ENCODE measurements at regions not wholly inside any gene's neighbourhood (a gene's known extent, or its start where the extent isn't known, plus 50 kb on each side); places are given as distances from the start of the nearest gene placed in this dataset.

DNA sequence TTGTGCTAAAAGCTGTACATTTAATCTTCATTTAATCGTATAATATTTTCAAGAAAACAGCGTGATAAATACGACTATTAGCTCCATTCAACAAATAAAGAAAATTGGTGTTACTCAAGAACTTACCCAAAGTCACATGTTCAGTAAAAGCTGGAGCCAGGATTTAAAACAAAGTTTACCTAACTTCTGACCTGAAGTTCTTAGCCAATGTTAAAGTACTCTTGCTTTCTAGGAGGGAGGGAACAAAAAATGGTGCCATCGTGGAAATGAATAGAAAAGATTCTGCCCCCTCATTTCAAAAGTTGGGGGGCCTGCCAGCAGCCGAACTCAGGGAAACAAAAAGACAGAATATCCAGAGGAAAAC is 395.8 kb downstream of the CD109 start:
- no peak for TF ChIP-seq POLR2A (IDR thresholded peaks at IDR 0.05; ENCODE audit: low read length)
- TF ChIP-seq GATA1 (IDR thresholded peaks at IDR 0.05; ENCODE audit: low read depth, low read length) = no peak
- DNase-seq = no peak

DNA sequence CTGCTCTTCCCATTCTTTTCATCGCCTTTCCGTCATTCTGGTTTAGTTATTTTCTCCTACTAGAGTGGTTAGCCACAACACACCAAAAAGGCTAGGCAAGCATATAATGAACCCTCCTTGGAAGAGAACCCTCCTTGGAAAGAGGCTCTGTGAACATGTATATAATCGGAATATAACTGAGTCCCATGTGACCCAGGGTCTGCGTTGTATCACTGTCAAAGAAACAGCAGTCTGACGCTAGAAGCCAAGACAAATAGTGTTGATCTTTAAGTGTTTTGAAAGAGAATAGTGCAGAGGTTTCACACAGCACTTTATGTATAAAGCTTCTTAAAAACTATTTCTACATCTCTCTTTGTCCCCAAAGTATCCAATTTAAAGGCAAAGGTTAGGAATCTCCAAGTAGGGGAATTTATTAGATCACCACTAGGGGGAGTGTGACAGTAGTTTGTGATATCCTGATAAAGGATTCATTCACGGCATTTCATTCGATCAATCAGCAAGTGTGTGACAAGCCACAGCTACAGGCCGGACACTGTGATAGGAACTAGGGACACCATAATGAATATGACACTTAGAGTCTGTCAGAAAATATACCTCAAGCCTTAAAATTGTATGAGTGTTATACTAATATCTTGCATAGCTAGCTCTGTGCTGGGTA is 395.3 kb downstream of the CD109 start:
- peak; percentile 29 to 51 for DNase-seq
- TF ChIP-seq GATA1 (IDR thresholded peaks at IDR 0.05; ENCODE audit: low read depth, low read length) (no peak), POLR2A (IDR thresholded peaks at IDR 0.05; ENCODE audit: low read length) (no peak)

DNA sequence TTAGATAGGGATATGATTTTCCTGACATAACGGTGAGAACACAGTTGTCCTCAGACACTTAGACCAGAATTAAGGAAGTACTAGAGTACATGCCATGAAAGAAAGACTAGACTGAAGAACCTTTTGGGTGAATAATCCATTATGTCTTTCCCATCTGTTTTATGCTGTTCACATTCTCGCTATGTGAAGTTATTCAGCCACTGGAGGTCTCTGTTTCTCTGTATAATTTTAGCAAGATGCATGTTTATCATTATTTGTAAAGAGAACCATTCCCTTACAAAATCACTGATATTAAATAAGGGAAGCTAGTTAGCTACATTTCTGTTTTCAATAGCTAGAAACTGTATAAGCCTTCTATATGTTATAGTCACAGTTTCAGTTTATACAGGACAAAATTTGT is 391.9 kb downstream of the CD109 start:
- DNase-seq = no peak
- TF ChIP-seq GATA1 (IDR thresholded peaks at IDR 0.05; ENCODE audit: low read depth, low read length) (no peak), POLR2A (IDR thresholded peaks at IDR 0.05; ENCODE audit: low read length) (no peak)

DNA sequence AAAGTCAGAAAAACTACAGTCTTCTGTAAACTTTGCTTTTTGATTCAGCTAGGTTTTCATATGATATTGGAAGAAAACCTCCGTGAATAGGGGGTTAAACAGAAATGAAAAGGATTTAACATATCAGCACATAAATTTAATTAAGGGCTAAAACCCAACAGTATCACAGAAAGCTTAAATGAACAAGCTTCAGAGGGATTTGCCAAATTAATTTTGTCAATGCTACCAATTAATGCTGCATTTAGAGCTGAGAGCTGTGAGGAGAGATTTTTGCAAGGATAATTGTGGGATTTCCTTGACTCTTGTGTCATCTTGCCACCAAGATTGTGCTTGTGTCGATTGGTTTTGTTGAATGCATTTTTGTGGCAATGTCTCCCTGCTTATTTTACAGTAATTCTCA is 379.9 kb downstream of the CD109 start:
- DNase-seq = no peak
- no peak for TF ChIP-seq GATA1 (IDR thresholded peaks at IDR 0.05; ENCODE audit: low read depth, low read length)
- no peak for TF ChIP-seq POLR2A (IDR thresholded peaks at IDR 0.05; ENCODE audit: low read length)

DNA sequence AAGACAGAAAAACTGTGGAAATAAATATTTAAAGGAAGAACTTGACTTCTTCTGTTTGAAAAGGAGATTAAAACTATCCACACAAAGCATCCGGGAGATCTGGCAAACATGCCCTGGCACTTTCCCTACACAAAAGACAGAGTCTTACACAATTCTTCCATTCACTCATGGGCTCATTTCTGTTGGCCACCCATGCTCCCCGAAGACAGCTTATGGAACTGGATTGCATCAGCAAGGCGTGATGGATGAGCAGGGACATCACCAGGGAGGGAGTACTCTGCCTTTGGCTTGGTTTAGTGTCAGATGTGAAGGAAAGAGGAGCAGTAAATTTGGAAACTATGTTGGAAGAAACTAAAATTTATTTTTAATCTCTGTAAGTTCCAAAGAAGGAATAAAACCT is 379.3 kb downstream of the CD109 start:
- no peak for TF ChIP-seq POLR2A (IDR thresholded peaks at IDR 0.05; ENCODE audit: low read length)
- TF ChIP-seq GATA1 (IDR thresholded peaks at IDR 0.05; ENCODE audit: low read depth, low read length) = no peak

DNA sequence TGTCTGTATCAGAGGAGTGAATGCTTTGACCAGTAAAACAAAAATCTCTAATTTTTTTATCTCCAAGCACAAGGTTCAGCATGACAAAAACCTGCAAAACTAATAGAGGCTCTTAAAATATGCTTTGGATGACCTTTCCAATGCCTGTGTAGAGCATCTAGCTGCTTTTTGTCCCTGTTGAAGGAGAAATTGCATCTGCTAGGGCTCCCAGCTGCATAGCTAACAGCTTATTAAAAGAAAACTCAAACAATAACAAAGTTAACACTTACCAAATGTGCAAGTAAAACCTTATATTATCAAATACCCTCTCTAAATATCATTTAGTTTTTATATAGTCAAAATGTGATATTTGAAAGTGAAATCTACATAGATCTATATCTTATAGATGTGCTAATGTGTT is 378.6 kb downstream of the CD109 start:
- TF ChIP-seq POLR2A (IDR thresholded peaks at IDR 0.05; ENCODE audit: low read length) (no peak), GATA1 (IDR thresholded peaks at IDR 0.05; ENCODE audit: low read depth, low read length) (no peak)
- no peak for DNase-seq

More for the DNA sequence above, 379.3 kb downstream of the CD109 start:
- peak in 1 of 2 experiments; percentile 3 for DNase-seq

DNA sequence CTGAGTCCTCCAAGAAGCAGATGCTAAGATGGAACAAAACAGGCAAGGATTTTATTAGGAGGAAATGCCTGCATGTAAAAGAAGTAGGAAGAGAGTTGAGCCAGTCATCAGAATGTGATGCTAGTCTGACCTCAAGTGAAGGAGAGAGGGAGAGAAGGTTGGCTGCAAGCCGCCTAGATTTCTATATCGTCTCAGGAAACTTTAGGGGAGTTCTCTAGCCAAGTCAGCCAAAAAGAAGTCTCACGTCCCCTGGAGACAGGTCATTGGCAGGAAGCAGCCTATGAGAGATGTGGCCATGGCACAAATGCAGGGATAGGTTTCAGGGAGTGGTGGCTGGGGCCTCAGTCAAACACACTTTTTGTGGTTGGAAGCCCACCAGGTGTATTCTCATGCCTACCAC is 378.0 kb downstream of the CD109 start:
- TF ChIP-seq POLR2A (IDR thresholded peaks at IDR 0.05; ENCODE audit: low read length) (no peak), GATA1 (IDR thresholded peaks at IDR 0.05; ENCODE audit: low read depth, low read length) (no peak)
- no peak for DNase-seq

DNA sequence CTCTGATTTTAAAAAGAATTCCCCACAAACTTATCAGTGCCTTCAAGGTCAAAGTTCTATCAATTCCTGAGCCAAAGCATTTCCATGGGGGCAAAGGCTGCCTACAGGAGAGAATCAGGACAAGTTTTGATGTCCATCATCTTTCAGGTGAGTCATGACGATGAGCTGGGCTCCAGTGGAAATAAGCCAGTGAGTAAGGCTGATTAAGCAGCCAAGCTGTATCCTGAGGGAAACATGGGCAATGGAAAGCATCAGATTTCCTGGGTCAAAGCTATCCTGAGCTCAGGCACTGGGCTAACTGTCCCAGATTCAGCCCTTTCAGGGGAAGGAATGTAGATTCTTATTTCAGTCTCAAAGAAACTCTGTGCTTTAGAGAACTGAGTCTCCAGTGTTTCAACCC is 377.4 kb downstream of the CD109 start:
- DNase-seq = no peak
- TF ChIP-seq POLR2A (IDR thresholded peaks at IDR 0.05; ENCODE audit: low read length) = no peak
- no peak for TF ChIP-seq GATA1 (IDR thresholded peaks at IDR 0.05; ENCODE audit: low read depth, low read length)

DNA sequence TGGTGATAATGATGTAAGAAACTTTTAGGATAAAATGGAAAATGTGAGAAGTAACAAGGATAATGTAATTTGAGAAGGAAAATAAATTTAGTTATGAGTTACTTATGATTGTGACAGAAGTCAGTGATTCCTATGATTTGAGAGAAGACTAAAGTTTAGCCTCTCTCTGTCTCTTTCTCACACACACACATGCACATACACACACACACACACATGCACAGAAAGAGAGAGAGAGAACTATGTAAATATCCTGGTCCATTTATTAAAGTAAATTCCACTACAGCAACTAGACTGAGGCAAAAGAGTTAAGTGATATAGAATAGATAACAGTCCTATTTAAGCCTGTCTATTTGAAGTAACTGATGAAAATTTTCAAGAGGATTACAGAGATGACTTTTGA is 375.2 kb downstream of the CD109 start:
- DNase-seq = no peak
- TF ChIP-seq POLR2A (IDR thresholded peaks at IDR 0.05; ENCODE audit: low read length) = no peak
- TF ChIP-seq GATA1 (IDR thresholded peaks at IDR 0.05; ENCODE audit: low read depth, low read length) = no peak

DNA sequence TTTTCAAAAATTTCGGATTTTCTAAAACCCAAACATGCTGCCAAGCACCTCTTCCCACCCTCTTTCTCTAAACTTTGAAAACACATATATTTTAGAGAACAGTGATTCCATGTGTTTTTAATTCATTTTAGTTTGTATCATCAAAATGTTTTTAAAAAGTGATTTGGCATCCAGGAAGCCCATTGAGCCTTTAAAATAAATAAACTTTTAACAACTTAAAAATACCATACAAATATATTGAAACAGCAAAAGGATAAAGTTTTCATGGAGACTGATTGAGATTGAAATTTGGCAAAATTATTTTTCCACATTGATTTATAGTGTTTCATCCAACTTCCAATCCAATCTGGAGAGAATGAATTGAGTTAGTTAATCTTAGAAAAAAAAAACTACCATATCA is 374.7 kb downstream of the CD109 start:
- TF ChIP-seq POLR2A (IDR thresholded peaks at IDR 0.05; ENCODE audit: low read length) (no peak), GATA1 (IDR thresholded peaks at IDR 0.05; ENCODE audit: low read depth, low read length) (no peak)
- no peak for DNase-seq

DNA sequence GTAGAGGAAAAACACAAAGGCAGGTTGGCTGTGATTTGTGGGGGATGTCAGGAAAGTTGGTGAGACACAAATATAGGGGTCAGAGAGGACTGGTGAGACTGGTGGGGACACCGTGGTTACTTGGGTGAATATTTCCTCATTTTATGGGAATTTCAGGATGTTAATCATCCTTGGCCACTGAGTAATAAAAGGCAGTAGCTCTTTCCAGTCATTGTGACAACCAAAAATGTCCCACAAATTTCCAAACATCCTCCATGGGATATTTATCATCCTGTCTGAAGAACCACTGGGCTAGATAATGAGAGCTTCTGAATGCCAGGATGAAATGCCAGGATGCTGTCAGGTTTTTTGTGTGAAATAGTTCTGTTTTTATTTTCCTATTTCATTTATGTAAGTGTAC is 374.1 kb downstream of the CD109 start:
- DNase-seq = no peak
- no peak for TF ChIP-seq POLR2A (IDR thresholded peaks at IDR 0.05; ENCODE audit: low read length)
- TF ChIP-seq GATA1 (IDR thresholded peaks at IDR 0.05; ENCODE audit: low read depth, low read length) = no peak

DNA sequence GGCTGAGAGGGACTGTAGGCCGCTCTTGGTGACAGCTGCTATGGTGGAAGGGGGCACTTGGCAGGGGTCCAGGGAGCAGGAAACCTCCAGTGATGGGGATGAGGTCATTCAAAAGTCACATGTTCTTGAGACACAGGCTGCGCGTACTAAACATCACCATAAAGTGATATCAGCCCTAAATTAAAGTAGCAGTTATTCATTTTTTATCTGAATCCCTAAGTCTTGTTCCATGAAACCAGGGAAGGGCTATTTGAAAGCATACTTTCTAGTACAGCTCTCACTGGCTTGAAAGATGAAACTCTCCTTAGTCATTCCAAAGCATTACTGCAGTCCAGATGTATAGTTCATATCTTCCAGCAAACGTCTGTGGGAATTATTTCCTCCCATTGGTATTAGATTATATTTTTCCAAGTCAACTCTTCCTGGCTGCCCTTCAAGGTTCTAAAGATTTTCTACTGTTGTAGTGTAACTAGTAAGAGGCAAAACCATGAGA is 373.1 kb downstream of the CD109 start:
- no peak for DNase-seq
- TF ChIP-seq POLR2A (IDR thresholded peaks at IDR 0.05; ENCODE audit: low read length) (no peak), GATA1 (IDR thresholded peaks at IDR 0.05; ENCODE audit: low read depth, low read length) (no peak)

DNA sequence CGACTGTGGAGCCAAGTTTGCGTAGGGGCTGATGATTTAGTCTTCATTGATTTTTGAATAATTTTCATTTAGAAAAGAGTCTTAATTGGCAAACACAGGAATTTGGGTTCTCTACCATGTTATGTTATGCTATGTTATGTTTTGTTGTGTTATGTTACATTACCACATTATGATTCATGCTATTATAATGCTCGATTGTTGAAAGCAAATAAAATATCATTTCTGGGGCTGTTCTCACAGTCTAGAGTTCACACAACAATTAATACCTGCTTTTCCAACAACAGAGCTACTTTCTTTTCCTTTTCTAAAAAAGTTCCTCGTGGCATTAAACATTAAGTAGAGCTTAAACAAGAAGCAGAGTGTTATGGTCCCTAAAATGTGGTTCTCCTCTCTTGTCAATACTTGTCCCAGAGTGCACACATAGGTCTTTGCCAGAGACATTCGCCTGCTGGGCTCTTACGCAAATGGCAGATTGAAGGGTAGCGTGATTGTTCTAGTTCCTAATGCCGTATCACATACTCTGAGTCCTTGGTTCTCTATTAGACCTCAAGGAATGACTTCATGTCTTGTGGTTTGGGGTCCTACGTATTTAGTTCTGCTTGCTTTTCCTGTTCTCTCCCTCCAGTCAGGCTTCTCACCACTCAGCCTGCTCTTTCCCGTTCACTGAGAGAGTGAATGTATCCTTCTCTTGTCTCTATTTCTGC is 370.3 kb downstream of the CD109 start:
- TF ChIP-seq GATA1 (IDR thresholded peaks at IDR 0.05; ENCODE audit: low read depth, low read length) = no peak
- TF ChIP-seq POLR2A (IDR thresholded peaks at IDR 0.05; ENCODE audit: low read length) = no peak
- DNase-seq = no peak

DNA sequence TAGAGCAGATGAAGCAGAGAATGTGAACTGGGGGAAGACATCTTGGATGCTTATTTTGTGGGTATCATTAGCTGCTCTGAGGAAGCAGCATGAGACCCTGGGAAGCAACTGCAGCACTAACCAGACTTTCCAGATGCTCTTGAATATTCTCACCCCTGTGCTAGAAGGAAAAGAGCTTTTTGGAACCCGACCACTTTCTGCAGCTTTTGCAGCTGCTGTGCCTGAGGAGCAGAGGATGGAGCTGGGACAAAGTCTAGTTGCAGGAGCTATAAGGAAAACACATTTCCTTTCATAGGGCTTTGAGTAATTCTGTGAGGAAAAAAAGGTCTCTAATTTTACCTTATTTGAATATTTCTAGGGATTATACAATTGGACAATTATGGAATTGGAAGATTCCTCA is 369.7 kb downstream of the CD109 start:
- no peak for TF ChIP-seq GATA1 (IDR thresholded peaks at IDR 0.05; ENCODE audit: low read depth, low read length)
- no peak for DNase-seq

DNA sequence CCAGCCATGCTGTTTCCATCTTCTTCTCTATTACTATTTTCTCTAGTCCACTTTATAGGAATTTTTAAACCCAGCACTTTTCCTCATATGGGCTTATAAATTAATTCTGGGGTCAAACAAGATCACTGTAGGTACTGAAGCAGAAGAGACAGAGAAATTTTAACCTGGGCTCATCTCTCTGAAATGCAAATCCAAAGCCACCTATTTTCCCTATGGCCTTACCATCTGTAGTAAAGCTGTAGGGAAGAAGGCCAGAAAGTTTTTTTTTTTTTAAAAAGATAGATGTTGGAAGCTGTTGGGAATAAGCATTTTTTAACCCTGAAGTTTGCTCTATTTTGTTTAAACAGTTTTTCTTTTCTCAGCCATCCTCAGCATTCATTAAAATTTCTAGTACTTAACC is 367.4 kb downstream of the CD109 start:
- TF ChIP-seq GATA1 (IDR thresholded peaks at IDR 0.05; ENCODE audit: low read depth, low read length) (no peak), POLR2A (IDR thresholded peaks at IDR 0.05; ENCODE audit: low read length) (no peak)
- no peak for DNase-seq

Data from erythroblast (primary cell).